Adrenal gland (tissue), 5 donors: ENCODE measurements at regions not wholly inside any gene's neighbourhood (a gene's known extent, or its start where the extent isn't known, plus 50 kb on each side); places are given as distances from the start of the nearest gene placed in this dataset.

Source experiments
- POLR2A ChIP-seq, 2 donors: fragments of 450-650 bp; IDR thresholded peaks; one replicate each; pipeline ENCODE4 v1.6.1; 2017; ENCODE audit warnings: antibody characterized with exemption in 2 of 2, mild to moderate bottlenecking in 2 of 2, moderate library complexity in 1 of 2
- TF ChIP-seq, protein P1 (sequence below), 6 experiments: fragments of 450-650 bp in 4 of 6; fragments of 200-600 bp in 2 of 6; sonication (generic) in 1 of 6; IDR thresholded peaks; 1 replicate in 5 of 6; 2 replicates in 1 of 6; pipeline versions ENCODE4 v1.5.1 to v1.8.0; 2016 to 2021; ENCODE audit warnings: antibody characterized with exemption in 6 of 6, mild to moderate bottlenecking in 2 of 6, moderate library complexity in 1 of 6
- donor health status: DM: no; HTN: no; CAD: no.

- no peak for TF ChIP-seq POLR2A (IDR thresholded peaks at IDR 0.05)
- TF ChIP-seq, protein P1, sequence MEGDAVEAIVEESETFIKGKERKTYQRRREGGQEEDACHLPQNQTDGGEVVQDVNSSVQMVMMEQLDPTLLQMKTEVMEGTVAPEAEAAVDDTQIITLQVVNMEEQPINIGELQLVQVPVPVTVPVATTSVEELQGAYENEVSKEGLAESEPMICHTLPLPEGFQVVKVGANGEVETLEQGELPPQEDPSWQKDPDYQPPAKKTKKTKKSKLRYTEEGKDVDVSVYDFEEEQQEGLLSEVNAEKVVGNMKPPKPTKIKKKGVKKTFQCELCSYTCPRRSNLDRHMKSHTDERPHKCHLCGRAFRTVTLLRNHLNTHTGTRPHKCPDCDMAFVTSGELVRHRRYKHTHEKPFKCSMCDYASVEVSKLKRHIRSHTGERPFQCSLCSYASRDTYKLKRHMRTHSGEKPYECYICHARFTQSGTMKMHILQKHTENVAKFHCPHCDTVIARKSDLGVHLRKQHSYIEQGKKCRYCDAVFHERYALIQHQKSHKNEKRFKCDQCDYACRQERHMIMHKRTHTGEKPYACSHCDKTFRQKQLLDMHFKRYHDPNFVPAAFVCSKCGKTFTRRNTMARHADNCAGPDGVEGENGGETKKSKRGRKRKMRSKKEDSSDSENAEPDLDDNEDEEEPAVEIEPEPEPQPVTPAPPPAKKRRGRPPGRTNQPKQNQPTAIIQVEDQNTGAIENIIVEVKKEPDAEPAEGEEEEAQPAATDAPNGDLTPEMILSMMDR (IDR thresholded peaks at IDR 0.05): no peak
Observed at GRCh38 chr11:95512682-95513081, 276.9 kb downstream of the FAM76B start.
